ENCODE measurements at regions not wholly inside any gene's neighbourhood (a gene's known extent, or its start where the extent isn't known, plus 50 kb on each side); places are given as distances from the start of the nearest gene placed in this dataset.

GRCh38 chr13:40220299-40220935, 446.0 kb downstream of the FOXO1 start:
- no peak for DNase-seq (ENCODE audit: low spot score)

DNA sequence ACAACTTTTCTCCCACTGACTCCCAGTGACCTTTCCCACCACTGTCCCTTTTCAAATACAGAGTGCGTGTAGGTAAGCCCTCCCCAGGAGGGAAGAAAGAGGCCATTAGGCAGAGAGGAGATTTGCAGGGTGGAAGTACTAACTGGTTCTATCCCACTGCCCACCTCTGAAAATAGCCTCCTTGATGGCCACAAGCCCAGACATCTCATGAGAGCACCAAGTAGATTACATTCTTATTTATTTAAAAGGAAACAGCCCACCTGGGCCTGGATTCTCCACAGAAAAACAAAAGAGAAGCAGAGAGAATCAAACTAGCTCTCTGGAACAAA, 445.3 kb downstream of the FOXO1 start:
- DNase-seq (ENCODE audit: low spot score), result no peak

DNA sequence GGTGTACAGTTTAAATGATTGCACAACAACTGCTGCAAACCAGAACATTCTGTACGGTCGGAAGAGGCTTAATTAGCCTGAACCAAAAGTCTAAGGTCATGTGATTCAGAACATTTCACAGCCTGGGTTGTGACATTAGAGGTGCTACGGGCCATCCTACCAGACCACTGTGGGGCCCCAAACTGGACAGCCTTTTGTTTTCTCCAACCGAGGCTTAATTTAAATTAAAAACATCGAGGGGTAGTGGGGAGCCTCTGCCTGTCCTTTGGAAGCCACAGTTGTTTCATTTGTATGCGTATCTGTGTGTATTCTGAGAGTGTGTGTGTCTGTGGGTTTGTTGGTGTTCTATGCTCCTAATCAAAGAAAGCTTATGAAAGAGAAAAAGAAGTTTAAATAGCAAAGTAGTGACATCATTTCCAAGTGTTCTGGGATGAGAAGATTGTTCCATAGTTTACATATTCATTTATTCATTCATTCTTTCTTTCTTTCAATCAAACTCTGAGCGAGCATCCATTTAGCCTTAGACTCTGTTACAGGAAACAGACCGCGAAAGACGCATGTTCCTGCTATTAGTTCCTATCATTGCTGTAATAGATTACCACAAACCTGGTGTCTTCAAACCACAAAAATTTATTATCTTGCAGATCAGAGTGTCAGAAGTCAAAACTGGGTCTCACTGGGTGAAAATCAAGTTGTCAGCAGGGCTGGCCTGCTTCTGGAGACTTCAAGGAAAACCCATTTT, 444.8 kb downstream of the FOXO1 start:
- no peak for DNase-seq (ENCODE audit: low spot score)

DNA sequence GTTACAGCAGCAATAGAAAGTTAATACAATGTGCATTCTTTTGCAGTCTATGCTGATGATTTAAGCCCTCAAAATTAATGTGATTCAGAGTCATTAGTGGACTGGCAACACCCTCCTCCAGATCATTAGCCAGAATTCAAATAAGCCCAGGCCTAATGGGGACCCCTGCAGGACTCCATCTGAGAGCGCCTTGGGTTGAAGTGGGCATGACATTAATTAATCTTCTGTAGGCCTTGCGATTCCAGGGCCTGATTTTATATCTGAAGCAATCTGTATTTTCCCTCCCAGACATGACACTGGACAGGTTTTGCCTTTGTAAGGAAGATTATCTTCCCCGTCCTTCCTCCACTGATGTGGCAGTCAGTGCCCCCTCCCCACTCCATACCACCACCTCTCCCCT, 442.9 kb downstream of the FOXO1 start:
- DNase-seq (ENCODE audit: low spot score), result no peak

DNA sequence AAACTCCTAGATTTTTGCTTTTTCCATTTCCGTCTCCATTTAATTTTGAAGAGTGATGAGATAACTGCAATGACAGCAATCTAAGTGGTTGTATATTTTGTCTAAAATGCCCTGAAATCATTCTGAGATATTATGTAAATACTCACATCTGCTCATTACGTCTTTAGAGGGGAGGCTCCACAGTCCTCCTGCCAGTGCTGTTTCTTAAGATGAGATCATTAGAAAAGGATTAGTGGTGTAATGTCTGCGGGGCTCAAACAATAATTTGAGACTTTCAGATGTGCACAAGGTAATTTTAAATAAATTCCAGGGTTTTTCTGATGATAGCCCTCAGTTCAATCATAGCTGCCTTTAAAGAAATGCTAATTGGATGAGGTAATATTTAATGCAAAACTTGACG, 437.9 kb downstream of the FOXO1 start:
- DNase-seq (ENCODE audit: low spot score), result no peak

- no peak for DNase-seq (ENCODE audit: low spot score)
Observed at GRCh38 chr13:40228990-40229389, 437.5 kb downstream of the FOXO1 start.

DNA sequence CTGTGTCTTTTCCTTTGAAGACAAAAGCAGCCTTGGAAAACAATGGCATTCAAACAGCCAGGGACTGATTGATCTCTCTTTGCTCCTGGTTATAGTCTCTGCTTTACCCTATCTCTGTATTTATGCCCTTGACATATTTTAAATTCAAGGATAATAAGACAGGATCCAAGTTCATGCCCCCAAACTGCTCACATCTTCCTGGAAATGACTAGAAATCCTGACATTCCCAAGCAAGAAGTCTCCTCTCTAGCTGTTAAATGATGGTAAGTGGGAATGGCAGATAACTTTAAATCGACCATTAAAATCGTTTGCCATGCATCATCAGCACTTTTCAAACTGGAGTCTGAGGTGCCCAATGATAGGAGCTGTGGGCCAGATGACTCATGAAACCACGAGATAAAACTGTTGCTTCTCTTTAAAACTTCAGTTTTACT, 435.6 kb downstream of the FOXO1 start:
- no peak for DNase-seq (ENCODE audit: low spot score)

- DNase-seq (ENCODE audit: low spot score), result no peak
Observed at GRCh38 chr13:40231311-40231710, 435.1 kb downstream of the FOXO1 start.

DNA sequence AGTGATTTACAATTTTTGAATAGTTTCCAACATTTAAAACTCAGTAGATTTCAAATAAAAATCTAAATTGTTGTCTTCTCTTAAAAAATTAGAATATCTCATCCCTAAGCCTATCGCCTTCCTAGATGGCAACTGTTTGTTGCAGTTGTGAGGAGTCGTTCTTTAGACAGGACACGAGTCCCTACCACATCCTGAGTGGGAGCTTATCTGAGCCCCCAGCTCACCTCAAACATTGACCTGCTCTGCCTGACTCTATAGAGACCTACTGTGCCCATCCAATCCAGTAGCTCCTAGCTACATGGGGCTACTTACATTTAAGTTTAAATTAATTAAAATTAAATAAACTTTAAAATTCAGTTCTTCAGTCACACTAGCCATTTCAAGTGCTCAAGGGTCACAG, 434.7 kb downstream of the FOXO1 start:
- no peak for DNase-seq (ENCODE audit: low spot score)

DNA sequence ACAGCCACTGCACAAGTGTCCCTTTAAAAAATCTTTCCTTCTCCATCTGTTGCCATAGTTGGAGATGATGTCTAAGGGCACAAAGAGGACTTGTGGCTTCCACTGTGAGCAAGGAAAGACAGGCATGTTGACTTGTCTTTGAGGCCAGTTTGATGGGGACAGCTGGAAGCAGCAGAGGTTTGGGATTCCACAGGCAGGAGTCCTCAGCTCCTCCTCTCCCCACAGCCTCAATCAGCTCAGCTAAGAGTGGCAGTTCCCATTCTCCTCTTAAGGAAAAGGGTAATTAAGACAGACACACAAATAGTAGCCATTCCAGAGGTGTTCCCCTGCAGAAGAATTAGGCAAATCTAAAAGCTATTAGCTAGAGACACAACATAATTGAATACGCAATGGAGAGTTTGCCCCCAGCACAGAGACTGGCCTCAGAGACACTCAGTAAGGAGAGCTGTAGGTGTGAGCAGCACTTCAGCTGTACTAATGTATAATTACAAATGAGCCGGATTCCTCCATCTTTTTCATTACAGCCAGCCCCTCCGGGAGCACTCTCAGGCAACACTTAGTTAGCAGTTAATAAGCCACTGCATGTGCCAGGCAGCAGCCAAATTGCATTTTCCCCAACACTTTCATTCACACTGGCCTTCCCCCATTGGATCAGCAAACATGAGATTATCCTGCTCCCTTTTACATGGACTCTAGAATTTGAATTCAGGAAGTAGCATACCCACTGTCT, 434.0 kb downstream of the FOXO1 start:
- DNase-seq (ENCODE audit: low spot score), result no peak

- DNase-seq (ENCODE audit: low spot score), result no peak
Observed at GRCh38 chr13:40233731-40234195, 432.7 kb downstream of the FOXO1 start.

DNA sequence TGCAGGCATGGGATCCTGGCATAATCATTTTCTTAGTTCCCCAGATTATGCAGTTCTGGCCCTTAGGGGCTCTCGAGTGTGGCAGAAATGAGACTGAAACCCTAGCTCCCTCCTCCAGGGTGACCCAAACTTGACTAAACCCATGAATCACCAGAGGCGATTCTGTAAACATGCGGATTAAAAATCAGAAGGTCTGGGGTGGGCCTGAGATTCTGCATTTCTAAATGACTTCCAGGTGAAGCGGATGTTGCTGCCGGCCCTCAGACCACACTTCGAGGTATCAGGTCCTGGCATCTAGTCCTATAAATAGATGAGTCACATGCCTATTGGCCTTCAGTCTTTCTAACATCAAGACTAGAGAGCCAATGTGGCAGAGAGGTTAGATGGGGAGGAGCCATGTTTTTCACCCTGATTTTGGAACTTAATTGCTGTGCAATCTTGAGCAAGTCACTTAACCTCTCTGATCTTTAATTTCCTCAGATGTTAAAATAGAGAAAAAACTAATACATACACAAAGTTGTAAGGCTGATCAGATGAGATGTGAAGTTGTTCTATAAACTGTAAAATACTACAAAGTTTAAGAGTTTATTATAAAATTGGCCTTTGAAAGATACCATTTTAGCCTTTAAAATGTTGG, 431.2 kb downstream of the FOXO1 start:
- no peak for DNase-seq (ENCODE audit: low spot score)

DNA sequence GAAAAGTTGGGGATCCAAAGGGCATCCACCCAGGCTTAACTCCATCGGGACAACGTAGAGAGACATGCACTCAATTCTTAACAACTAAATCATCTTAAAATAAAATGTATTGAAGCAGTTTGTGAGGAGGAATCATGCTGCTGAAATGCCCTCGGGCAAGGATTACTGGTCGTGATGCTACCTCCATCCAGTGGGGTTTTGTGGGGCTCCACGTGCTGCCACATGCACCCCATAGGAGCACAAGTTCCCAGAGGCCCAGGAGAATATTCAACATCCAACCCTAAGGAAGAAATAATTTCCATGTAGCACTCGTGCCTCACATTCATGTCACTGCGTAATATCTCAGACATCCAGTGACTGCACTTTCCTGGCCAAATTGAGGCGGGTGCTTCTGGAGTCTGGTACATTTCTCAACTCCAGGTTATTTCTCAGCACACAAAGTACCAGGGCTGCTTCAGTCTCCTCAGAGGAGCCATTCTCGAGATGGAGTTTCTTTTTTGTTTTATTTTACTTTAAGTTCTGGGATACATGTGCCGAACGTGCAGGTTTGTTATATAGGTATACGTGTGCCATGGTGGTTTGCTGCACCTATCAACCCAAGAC, 429.8 kb downstream of the FOXO1 start:
- DNase-seq (ENCODE audit: low spot score), result no peak

- no peak for DNase-seq (ENCODE audit: low spot score)
Observed at GRCh38 chr13:40238761-40239160, 427.7 kb downstream of the FOXO1 start.

DNA sequence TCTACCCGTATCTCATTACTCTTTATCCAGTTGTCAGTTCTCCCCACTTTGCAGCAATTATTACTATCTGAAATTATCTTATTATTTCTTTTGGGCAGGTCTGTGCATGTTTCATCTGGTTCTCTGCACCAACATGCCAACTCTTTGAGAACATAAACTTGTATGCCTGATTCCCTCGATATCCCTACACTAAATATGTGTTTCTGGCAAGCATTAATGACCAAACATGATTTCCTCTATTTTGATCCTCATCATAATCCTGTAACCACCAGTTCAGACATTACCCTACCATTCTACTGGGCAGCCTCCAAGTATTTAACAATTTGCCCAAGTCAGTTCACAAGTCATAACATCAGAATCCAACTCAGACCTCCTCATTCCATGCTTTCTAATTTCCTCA, 426.1 kb downstream of the FOXO1 start:
- DNase-seq (ENCODE audit: low spot score), result no peak

DNA sequence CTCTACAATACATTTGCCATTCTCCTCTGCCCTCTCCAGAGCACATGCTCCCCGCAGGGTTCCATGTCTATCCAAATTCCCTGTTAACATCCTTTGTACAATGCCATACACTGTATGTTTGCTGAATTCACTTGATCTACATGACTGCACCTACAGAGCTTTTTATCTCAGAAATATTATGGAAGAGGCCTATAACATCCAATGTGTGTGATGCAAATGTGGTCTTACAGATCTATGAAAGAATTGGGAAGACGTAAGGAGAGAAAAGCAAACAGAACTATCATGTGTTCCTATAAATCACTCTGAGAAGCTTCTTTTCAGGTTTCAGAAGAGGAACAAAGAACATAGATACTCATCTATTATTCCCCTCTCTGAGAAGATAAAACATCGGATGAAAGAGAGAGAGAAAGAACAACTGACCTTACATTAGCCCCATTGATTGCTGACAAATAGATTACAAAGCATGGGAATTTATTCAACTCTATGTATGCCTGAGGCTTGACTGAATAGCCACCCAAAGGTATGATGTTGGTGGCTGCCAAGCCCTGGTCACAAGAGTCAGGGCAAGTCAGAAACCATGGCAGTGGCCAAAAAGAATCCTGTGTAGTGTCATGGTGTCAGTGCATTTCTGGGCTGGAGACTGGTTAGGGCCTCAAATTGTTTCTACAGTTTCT, 425.2 kb downstream of the FOXO1 start:
- DNase-seq (ENCODE audit: low spot score), result no peak

DNA sequence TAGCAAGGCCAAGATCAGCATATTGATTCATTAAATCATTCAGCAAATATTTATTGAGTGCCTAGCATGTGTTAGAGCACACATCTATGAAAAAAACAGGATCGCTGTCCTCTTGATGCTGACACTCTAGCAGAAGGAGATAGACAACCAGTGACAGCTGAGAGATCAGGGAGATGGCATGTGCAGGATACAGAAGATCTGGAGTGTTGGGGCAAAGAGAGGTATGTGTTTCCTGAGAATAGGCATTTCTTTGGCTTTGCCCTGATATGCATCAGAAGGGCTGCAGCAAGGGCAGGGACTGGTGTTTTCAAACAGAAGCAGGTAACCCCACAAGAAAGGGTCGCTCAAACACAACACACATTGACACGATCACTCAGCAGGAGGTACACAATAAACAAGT, 423.4 kb downstream of the FOXO1 start:
- DNase-seq (ENCODE audit: low spot score), result no peak

DNA sequence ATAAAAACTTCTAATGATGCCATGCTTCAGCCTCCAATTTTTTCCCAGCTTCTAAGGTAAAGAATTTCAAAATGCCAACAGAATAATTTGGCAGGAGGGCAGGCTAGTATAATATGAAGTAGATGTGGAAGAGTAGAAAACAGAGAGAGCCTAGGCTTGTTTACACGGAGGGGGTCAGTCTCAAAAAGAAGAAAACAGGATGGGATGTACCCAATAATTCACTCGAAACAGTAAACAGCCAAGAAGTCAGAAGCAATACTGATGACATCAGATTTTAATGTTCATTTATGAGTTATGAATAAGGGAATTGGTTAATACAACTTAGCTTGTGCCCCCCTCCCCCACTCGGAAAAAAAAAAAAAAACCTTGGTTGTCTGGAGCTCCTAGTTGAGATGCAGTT, 422.5 kb downstream of the FOXO1 start:
- DNase-seq (ENCODE audit: low spot score), result no peak

- no peak for DNase-seq (ENCODE audit: low spot score)
Observed at GRCh38 chr13:40245567-40245966, 420.9 kb downstream of the FOXO1 start.

DNA sequence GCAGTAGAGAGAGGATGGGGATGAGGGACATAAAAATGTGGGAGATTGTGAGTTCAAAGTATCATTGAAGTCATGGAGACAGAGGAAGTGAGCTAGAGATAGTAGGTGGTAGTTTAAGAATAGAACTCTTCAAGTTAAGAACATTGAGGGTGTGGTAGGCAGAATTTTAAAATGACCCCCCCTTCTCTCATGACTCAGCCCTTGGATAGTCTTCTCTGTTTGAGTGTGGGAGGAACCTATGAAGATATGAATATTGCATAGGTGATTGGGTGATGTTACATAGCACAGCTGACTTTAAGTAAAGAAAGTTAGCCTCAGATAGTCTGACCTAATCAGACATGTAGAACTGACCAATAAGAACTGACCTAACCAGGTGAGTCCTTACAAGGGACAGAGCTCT, 418.6 kb downstream of the FOXO1 start:
- no peak for DNase-seq (ENCODE audit: low spot score)

DNA sequence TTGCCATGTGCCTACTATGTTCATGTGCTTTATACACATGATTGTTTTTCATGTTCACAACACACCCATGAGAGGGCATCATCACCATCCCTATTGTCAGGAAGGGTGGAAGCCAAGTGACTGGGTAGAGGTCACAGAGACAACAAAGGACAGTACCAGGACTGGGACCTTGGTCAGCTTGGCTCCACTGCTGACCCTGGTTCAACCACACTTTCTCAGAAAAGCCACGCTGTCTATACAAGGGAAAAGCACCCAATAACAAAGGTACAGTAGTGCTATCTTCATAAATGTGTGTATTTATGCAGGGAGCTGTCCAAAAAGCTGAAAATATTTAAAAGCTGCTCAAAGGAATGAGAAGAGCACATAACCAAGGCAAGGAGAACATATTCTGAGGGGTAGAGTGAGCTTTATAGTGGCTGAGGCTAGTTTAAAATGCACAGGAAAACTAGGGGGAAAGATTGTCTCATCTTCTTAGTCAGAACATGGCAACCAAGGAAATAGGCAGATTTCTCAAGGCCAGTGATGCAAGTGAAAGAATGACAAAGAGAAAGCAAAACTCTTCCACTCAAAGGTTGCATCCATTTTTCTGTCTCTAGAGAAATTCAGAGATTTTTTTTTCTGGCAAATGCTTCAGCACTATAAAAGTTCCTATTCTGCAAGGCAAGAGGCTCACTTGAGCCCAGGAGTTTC, 415.0 kb downstream of the FOXO1 start:
- DNase-seq (ENCODE audit: low spot score), result peak; percentile 22
